ENCODE measurements at regions not wholly inside any gene's neighbourhood (a gene's known extent, or its start where the extent isn't known, plus 50 kb on each side); places are given as distances from the start of the nearest gene placed in this dataset.

- peak in 2 of 11 donors; percentile 18 to 34 for DNase-seq (ENCODE audit: extremely low read depth in 1 of 11, low read depth in 9 of 11, low spot score in 4 of 11)
These were observed 103.6 kb upstream of the CTNNB1 start for GRCh38 chr3:41095702-41096101.

- DNase-seq (ENCODE audit: extremely low read depth in 1 of 11, low read depth in 9 of 11, low spot score in 4 of 11) = no peak
These were observed 101.3 kb upstream of the CTNNB1 start for GRCh38 chr3:41097896-41098496.

GRCh38 chr3:41101231-41101630 lies 98.1 kb upstream of the CTNNB1 start:
- no peak for DNase-seq (ENCODE audit: extremely low read depth in 1 of 11, low read depth in 9 of 11, low spot score in 4 of 11)

- DNase-seq (ENCODE audit: extremely low read depth in 1 of 11, low read depth in 9 of 11, low spot score in 4 of 11) = no peak
These were observed 97.2 kb upstream of the CTNNB1 start for GRCh38 chr3:41102053-41102556.

- no peak for DNase-seq (ENCODE audit: extremely low read depth in 1 of 11, low read depth in 9 of 11, low spot score in 4 of 11)
These were observed 96.6 kb upstream of the CTNNB1 start for GRCh38 chr3:41102750-41103149.

- no peak for DNase-seq (ENCODE audit: extremely low read depth in 1 of 11, low read depth in 9 of 11, low spot score in 4 of 11)
These were observed 96.1 kb upstream of the CTNNB1 start for GRCh38 chr3:41103200-41103599.

- no peak for DNase-seq (ENCODE audit: extremely low read depth in 1 of 11, low read depth in 9 of 11, low spot score in 4 of 11)
These were observed 95.2 kb upstream of the CTNNB1 start for GRCh38 chr3:41104147-41104546.

- no peak for DNase-seq (ENCODE audit: extremely low read depth in 1 of 11, low read depth in 9 of 11, low spot score in 4 of 11)
These were observed 92.6 kb upstream of the CTNNB1 start for GRCh38 chr3:41106691-41107090.

- no peak for DNase-seq (ENCODE audit: extremely low read depth in 1 of 11, low read depth in 9 of 11, low spot score in 4 of 11)
These were observed 88.3 kb upstream of the CTNNB1 start for GRCh38 chr3:41111011-41111410.

- no peak for DNase-seq (ENCODE audit: extremely low read depth in 1 of 11, low read depth in 9 of 11, low spot score in 4 of 11)
These were observed 86.8 kb upstream of the CTNNB1 start for GRCh38 chr3:41112466-41112865.

- DNase-seq (ENCODE audit: extremely low read depth in 1 of 11, low read depth in 9 of 11, low spot score in 4 of 11) = no peak
These were observed 84.2 kb upstream of the CTNNB1 start for GRCh38 chr3:41115069-41115468.

- no peak for DNase-seq (ENCODE audit: extremely low read depth in 1 of 11, low read depth in 9 of 11, low spot score in 4 of 11)
These were observed 82.5 kb upstream of the CTNNB1 start for GRCh38 chr3:41116851-41117250.

GRCh38 chr3:41117398-41117870 lies 81.9 kb upstream of the CTNNB1 start:
- peak in 10 of 11 donors; percentile 6 to 38 (median 26) for DNase-seq (ENCODE audit: extremely low read depth in 1 of 11, low read depth in 9 of 11, low spot score in 4 of 11)

- no peak for DNase-seq (ENCODE audit: extremely low read depth in 1 of 11, low read depth in 9 of 11, low spot score in 4 of 11)
These were observed 80.6 kb upstream of the CTNNB1 start for GRCh38 chr3:41118461-41119390.

GRCh38 chr3:41120460-41120859 lies 78.8 kb upstream of the CTNNB1 start:
- DNase-seq (ENCODE audit: extremely low read depth in 1 of 11, low read depth in 9 of 11, low spot score in 4 of 11) = no peak

GRCh38 chr3:41125258-41125657 lies 74.0 kb upstream of the CTNNB1 start:
- DNase-seq (ENCODE audit: extremely low read depth in 1 of 11, low read depth in 9 of 11, low spot score in 4 of 11) = no peak

GRCh38 chr3:41126472-41126871 lies 72.8 kb upstream of the CTNNB1 start:
- no peak for DNase-seq (ENCODE audit: extremely low read depth in 1 of 11, low read depth in 9 of 11, low spot score in 4 of 11)

- no peak for DNase-seq (ENCODE audit: extremely low read depth in 1 of 11, low read depth in 9 of 11, low spot score in 4 of 11)
These were observed 72.3 kb upstream of the CTNNB1 start for GRCh38 chr3:41126961-41127360.

- no peak for DNase-seq (ENCODE audit: extremely low read depth in 1 of 11, low read depth in 9 of 11, low spot score in 4 of 11)
These were observed 71.9 kb upstream of the CTNNB1 start for GRCh38 chr3:41127414-41127813.

GRCh38 chr3:41129731-41130130 lies 69.6 kb upstream of the CTNNB1 start:
- no peak for DNase-seq (ENCODE audit: extremely low read depth in 1 of 11, low read depth in 9 of 11, low spot score in 4 of 11)

Data from renal cortex interstitium (tissue), 11 donors.